HepG2 (cell line): ENCODE measurements at regions not wholly inside any gene's neighbourhood (a gene's known extent, or its start where the extent isn't known, plus 50 kb on each side); places are given as distances from the start of the nearest gene placed in this dataset.
"Not testable (repeated sequence)": the region's sequence is repeated elsewhere in the genome, so short reads cannot be mapped to it uniquely, and the experiment has no call there.

ENCODE experiments used
- ATAD3A ChIP-seq: sonication (generic); formaldehyde crosslinking; IDR thresholded peaks from 2 replicates; pipeline ENCODE4 v1.4.0; 2020; ENCODE audit warnings: missing genetic modification reagents
- RELA ChIP-seq: sonication (generic); formaldehyde crosslinking; IDR thresholded peaks from 2 replicates; pipeline ENCODE4 v1.4.0; 2020; ENCODE audit warnings: missing genetic modification reagents

GRCh38 chrY:15903524-15903923, 1379.2 kb downstream of the NLGN4Y start:
- TF ChIP-seq ATAD3A; RELA (CRISPR knock-in tag): not testable (repeated sequence)
